T-helper 1 cell treated with Interleukin-12 subunit alpha and Interleukin-12 subunit beta and Interleukin-4 antibody, amounts not matched to agents 30 μg/mL and 1 μg/mL, for 36 hours (primary cell): ENCODE measurements at regions not wholly inside any gene's neighbourhood (a gene's known extent, or its start where the extent isn't known, plus 50 kb on each side); places are given as distances from the start of the nearest gene placed in this dataset.
"Not testable (repeated sequence)": the region's sequence is repeated elsewhere in the genome, so short reads cannot be mapped to it uniquely, and the experiment has no call there.

ENCODE experiments used
- H3K27ac Mint-ChIP-seq: one replicate; pipeline ENCODE4 v1.8.0; 2021; ENCODE audit warnings: mild to moderate bottlenecking, mixed read lengths
- H3K27me3 Mint-ChIP-seq: one replicate; pipeline ENCODE4 v1.8.0; 2021; ENCODE audit warnings: low read depth, mixed read lengths
- H3K36me3 Mint-ChIP-seq: one replicate; pipeline ENCODE4 v1.8.0; 2021; ENCODE audit warnings: low read depth, mixed read lengths
- H3K4me1 Mint-ChIP-seq: one replicate; pipeline ENCODE4 v1.8.0; 2021; ENCODE audit warnings: low read depth, mixed read lengths
- H3K4me3 Mint-ChIP-seq: one replicate; pipeline ENCODE4 v1.8.0; 2021; ENCODE audit warnings: mild to moderate bottlenecking, moderate library complexity, mixed read lengths
- H3K9me3 Mint-ChIP-seq: one replicate; pipeline ENCODE4 v1.8.0; 2021; ENCODE audit warnings: mixed read lengths

GRCh38 chr4:28287831-28288233, 1427.2 kb downstream of the STIM2 start:
- H3K4me1 Mint-ChIP-seq = no peaks in the 10 kb centered on the region
- no peak overlapping the region for H3K4me3 Mint-ChIP-seq
- H3K36me3 Mint-ChIP-seq = no peaks in the 10 kb centered on the region
- no peaks in the 10 kb centered on the region for H3K27me3 Mint-ChIP-seq
- H3K27ac Mint-ChIP-seq = no peak overlapping the region
- peaks cover 27% of the 10 kb centered on the region for H3K9me3 Mint-ChIP-seq

DNA sequence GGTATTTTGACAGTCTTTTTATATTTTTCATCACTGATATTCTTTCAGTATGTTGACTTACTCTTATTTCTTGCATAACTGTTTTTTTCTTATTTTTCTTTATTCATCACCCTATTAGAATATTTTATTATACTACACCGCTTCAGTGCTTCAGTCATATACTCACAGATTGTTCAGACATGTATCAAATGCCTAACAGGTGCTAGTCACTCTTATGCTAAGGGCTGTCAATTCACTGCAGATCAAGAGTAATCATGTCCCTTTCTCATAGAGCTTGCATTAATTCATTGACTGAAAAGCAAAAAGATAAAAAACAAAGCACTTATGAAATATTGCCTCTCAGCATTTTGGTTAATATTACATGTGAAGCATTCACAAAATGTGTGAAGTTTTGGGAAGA, 1435.6 kb downstream of the STIM2 start:
- no peaks in the 10 kb centered on the region for H3K4me1 Mint-ChIP-seq
- H3K27me3 Mint-ChIP-seq = no peaks in the 10 kb centered on the region
- H3K9me3 Mint-ChIP-seq = peaks cover 10% of the 10 kb centered on the region
- no peak overlapping the region for H3K27ac Mint-ChIP-seq
- H3K4me3 Mint-ChIP-seq = no peak overlapping the region
- H3K36me3 Mint-ChIP-seq = no peaks in the 10 kb centered on the region

- Mint-ChIP-seq H3K4me3 (no peak overlapping the region), H3K9me3 (peaks cover 9% of the 10 kb centered on the region), H3K27ac (no peak overlapping the region), H3K4me1 (no peaks in the 10 kb centered on the region), H3K27me3 (no peaks in the 10 kb centered on the region), H3K36me3 (no peaks in the 10 kb centered on the region)
Measured at GRCh38 chr4:28310926-28311325, 1450.3 kb downstream of the STIM2 start.

- not testable (repeated sequence) for H3K9me3 Mint-ChIP-seq, H3K4me1 Mint-ChIP-seq, H3K36me3 Mint-ChIP-seq, H3K27ac Mint-ChIP-seq, H3K4me3 Mint-ChIP-seq, H3K27me3 Mint-ChIP-seq
Measured at GRCh38 chr4:28312497-28312896, 1451.9 kb downstream of the STIM2 start.

- H3K4me3 Mint-ChIP-seq = no peak overlapping the region
- peaks cover 9% of the 10 kb centered on the region for H3K9me3 Mint-ChIP-seq
- no peaks in the 10 kb centered on the region for H3K27me3 Mint-ChIP-seq
Measured at GRCh38 chr4:28313729-28314713, 1453.4 kb downstream of the STIM2 start.

GRCh38 chr4:28317221-28317620, 1456.6 kb downstream of the STIM2 start:
- peaks cover 4% of the 10 kb centered on the region for H3K9me3 Mint-ChIP-seq
- H3K4me1 Mint-ChIP-seq = no peaks in the 10 kb centered on the region
- H3K36me3 Mint-ChIP-seq = no peaks in the 10 kb centered on the region
- H3K27me3 Mint-ChIP-seq = no peaks in the 10 kb centered on the region
- no peak overlapping the region for H3K27ac Mint-ChIP-seq
- H3K4me3 Mint-ChIP-seq = no peak overlapping the region

More at GRCh38 chr4:28313729-28314713, 1453.4 kb downstream of the STIM2 start:
- Mint-ChIP-seq H3K36me3 (no peaks in the 10 kb centered on the region), H3K27ac (no peak overlapping the region), H3K4me1 (no peaks in the 10 kb centered on the region)

GRCh38 chr4:28334249-28334648, 1473.6 kb downstream of the STIM2 start:
- Mint-ChIP-seq H3K27ac (no peak overlapping the region), H3K36me3 (no peaks in the 10 kb centered on the region), H3K9me3 (no peaks in the 10 kb centered on the region), H3K4me1 (no peaks in the 10 kb centered on the region), H3K27me3 (no peaks in the 10 kb centered on the region), H3K4me3 (no peak overlapping the region)

DNA sequence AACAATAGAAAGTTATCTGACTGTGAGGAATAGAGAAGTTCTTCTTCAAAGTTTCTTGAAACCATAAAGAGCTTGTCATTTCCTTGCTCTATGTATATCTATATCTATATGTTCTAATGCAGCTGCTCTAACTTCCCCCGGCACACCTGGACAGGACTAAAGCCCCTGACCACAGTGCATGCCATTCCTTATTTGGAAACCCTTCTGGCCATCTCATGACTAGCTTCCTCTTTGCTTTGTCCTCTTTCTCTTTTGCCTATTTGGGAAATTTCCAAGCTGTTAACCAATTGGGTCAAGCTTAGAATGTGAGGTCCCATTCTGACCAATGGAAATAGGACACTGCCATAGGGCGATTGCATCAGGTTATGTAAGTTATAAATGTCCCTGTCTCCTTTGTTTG, 1481.1 kb downstream of the STIM2 start:
- Mint-ChIP-seq H3K9me3 (peaks cover 11% of the 10 kb centered on the region), H3K27me3 (no peaks in the 10 kb centered on the region), H3K4me1 (no peaks in the 10 kb centered on the region), H3K4me3 (no peak overlapping the region), H3K36me3 (no peaks in the 10 kb centered on the region), H3K27ac (no peak overlapping the region)

GRCh38 chr4:28350485-28350884, 1489.8 kb downstream of the STIM2 start:
- Mint-ChIP-seq H3K27ac (no peak overlapping the region), H3K27me3 (no peaks in the 10 kb centered on the region), H3K4me1 (no peaks in the 10 kb centered on the region), H3K4me3 (no peak overlapping the region), H3K36me3 (no peaks in the 10 kb centered on the region), H3K9me3 (peaks cover 15% of the 10 kb centered on the region)

GRCh38 chr4:28351102-28351501, 1490.5 kb downstream of the STIM2 start:
- no peaks in the 10 kb centered on the region for H3K36me3 Mint-ChIP-seq
- H3K4me1 Mint-ChIP-seq = no peaks in the 10 kb centered on the region
- peaks cover 18% of the 10 kb centered on the region for H3K9me3 Mint-ChIP-seq
- H3K27me3 Mint-ChIP-seq = no peaks in the 10 kb centered on the region
- no peak overlapping the region for H3K27ac Mint-ChIP-seq
- no peak overlapping the region for H3K4me3 Mint-ChIP-seq

DNA sequence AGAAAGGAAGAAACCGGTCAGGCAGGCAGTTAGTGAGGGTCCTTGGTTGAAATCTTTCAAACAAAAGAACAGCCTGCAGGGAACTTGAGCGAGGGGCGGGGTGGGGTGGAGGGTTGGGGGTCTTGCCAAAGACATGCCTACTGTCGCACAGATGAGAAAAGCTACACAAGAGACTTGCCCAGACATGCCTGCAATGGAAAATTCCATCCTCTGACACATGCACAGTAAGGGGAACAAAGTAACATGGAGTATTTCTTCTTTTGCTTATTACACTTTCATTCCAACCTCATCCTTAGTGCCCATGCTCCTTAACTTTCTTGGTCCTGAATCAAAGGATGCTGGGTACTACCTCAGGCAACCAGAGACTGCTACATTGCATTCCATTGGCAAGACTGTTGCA, 1491.2 kb downstream of the STIM2 start:
- Mint-ChIP-seq H3K4me1 (no peaks in the 10 kb centered on the region), H3K27ac (no peak overlapping the region), H3K4me3 (no peak overlapping the region), H3K36me3 (no peaks in the 10 kb centered on the region), H3K27me3 (no peaks in the 10 kb centered on the region), H3K9me3 (peaks cover 19% of the 10 kb centered on the region)

- Mint-ChIP-seq H3K36me3 (no peaks in the 10 kb centered on the region), H3K9me3 (peaks cover 12% of the 10 kb centered on the region), H3K4me3 (no peak overlapping the region), H3K4me1 (no peaks in the 10 kb centered on the region), H3K27me3 (no peaks in the 10 kb centered on the region), H3K27ac (no peak overlapping the region)
Measured at GRCh38 chr4:28354880-28355656, 1494.4 kb downstream of the STIM2 start.

DNA sequence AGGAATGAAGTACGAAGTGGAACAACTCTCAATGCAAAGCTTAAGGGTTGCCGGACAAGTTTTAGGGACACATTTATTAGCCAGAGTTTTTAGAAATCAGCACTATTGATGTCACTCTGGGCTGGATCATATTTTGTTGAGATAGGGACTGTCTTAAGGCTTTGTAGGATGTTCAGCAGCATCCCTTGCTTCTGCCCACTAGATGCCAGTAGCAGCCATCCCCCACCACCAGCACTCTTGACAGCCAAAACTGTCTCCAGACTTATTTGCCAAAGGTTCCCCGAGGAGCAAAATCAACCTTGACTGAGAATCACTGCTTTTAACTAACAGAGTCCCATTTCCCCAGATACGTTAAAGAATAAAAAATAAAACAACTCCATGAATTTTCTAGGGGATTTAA, 1497.3 kb downstream of the STIM2 start:
- Mint-ChIP-seq H3K27me3 (no peaks in the 10 kb centered on the region), H3K27ac (no peak overlapping the region), H3K4me1 (no peaks in the 10 kb centered on the region), H3K36me3 (no peaks in the 10 kb centered on the region), H3K9me3 (peaks cover 6% of the 10 kb centered on the region), H3K4me3 (no peak overlapping the region)

DNA sequence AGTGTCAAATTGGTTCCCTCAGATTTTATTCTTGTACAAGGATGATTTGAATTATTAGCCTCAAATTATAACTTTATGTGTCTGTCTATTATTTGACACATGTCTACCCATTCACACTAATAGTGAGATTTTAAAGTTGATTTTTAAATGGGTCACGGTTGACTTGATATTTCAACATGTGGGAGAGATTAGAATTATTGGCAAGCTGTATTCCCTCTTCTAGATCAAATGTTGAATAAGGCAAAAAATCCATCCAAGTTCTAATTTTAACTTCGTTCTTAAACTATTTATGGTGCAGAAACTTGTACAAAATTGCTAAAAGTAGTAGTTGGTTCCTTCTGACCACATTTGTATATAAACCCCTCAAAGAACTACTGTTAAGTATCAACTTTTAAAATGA, 1498.0 kb downstream of the STIM2 start:
- H3K27ac Mint-ChIP-seq = no peak overlapping the region
- no peak overlapping the region for H3K4me3 Mint-ChIP-seq
- peaks cover 4% of the 10 kb centered on the region for H3K9me3 Mint-ChIP-seq
- no peaks in the 10 kb centered on the region for H3K4me1 Mint-ChIP-seq
- no peaks in the 10 kb centered on the region for H3K27me3 Mint-ChIP-seq
- no peaks in the 10 kb centered on the region for H3K36me3 Mint-ChIP-seq

DNA sequence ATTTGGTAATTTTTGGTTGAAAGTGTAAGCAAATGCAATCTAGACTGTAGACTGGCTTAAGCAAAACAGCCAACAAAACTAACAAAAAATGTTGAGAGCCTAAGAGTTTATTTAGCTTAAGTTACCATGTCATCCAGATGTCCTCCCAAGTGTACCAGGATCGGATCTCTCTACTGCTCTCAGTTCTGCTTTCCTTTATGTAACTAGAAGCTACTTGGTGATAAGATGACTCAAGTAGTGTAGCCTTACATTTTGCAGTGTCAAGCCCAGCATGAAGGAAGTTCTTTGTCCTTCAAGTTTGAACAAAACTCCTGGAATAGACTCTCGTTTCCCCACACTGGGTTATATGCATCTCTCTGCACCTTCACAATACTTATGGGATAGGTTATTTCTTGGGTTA, 1500.0 kb downstream of the STIM2 start:
- H3K4me3 Mint-ChIP-seq = no peak overlapping the region
- peaks cover 4% of the 10 kb centered on the region for H3K9me3 Mint-ChIP-seq
- H3K4me1 Mint-ChIP-seq = no peaks in the 10 kb centered on the region
- H3K27ac Mint-ChIP-seq = no peak overlapping the region
- H3K36me3 Mint-ChIP-seq = no peaks in the 10 kb centered on the region
- H3K27me3 Mint-ChIP-seq = no peaks in the 10 kb centered on the region
